ENCODE measurements at regions not wholly inside any gene's neighbourhood (a gene's known extent, or its start where the extent isn't known, plus 50 kb on each side); places are given as distances from the start of the nearest gene placed in this dataset.

DNA sequence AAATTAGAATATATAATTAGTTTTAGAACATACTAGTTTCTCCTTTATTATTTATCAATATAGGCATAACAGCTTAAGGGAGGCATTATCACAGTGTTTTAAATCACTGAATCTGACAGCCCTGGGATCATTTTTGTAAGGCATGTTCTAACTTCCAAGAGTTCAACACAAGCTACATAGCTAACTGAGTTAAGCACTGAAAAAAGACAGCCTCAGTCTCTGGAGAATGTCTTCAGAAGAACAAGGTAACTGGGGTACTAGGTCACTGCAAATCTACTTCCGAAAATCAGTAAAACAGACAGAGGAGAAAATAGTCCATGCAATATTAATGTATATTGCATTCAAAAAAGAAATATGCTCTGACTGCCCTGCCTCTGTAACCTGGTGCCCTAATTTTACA is 502.1 kb downstream of the RFC3 start:
- POLR2A ChIA-PET (ENCODE audit: low non-redundant PET): no interaction called here
- TF ChIP-seq, protein P1, sequence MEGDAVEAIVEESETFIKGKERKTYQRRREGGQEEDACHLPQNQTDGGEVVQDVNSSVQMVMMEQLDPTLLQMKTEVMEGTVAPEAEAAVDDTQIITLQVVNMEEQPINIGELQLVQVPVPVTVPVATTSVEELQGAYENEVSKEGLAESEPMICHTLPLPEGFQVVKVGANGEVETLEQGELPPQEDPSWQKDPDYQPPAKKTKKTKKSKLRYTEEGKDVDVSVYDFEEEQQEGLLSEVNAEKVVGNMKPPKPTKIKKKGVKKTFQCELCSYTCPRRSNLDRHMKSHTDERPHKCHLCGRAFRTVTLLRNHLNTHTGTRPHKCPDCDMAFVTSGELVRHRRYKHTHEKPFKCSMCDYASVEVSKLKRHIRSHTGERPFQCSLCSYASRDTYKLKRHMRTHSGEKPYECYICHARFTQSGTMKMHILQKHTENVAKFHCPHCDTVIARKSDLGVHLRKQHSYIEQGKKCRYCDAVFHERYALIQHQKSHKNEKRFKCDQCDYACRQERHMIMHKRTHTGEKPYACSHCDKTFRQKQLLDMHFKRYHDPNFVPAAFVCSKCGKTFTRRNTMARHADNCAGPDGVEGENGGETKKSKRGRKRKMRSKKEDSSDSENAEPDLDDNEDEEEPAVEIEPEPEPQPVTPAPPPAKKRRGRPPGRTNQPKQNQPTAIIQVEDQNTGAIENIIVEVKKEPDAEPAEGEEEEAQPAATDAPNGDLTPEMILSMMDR (conservative IDR thresholded peaks at IDR 0.05; ENCODE audit: low read depth): no peak
- no peak for DNase-seq (ENCODE audit: low spot score)
- no peak overlapping the region for H3K27ac ChIP-seq
- CTCF ChIA-PET: no interaction called here

DNA sequence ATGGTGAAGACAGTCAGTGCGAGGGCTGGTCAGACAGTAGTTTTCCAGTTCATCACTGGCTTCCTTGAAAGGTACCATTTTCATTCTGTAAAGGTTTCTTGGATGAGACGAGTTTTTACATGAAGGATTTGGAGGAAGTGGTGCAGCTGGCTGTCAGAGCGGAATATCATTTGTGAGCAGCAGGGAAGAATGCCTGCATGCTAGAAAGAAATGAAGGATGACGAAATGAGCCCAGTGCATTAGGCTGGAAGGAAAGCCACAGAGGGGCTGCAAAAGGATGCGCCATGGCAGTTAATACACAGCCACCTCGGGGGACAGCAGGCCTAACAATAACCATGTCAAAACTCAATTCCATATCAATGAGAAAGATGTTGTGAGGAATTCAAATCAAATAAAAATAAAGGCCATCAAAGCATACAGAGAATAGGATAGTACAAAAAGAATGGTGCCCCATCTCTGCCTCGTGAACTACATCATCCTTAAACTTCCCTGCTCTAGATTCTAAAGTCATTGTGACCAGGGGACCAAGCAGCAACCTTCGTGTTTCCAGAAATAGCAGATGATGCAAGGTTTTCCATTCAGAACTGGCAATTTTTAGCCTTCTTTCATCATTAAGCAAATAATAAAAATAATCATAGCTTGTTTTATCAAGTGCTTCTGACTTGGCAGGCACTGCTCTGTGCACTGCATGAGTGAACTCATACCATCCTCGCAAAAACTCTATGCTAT is 504.2 kb downstream of the RFC3 start:
- no peak for DNase-seq (ENCODE audit: low spot score)
- CTCF ChIA-PET: no interaction called here

DNA sequence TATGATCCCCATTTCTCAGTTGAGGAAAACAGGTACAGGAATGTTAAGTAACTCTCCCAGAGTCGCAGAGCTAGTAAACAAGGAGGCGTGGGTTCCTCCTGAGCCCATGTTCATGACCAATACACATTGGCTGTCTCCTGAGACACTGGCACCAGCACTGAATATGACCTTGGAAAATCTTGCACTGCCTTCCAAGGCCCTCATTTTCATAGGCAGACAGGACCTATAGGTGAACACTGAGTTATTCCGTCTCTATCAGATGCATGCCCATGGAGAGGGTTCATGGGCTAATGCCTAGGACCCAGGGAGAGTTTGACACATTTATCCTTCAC is 504.8 kb downstream of the RFC3 start:
- no peak overlapping the region for H3K27ac ChIP-seq
- TF ChIP-seq, protein P1 (conservative IDR thresholded peaks at IDR 0.05; ENCODE audit: low read depth): no peak
- CTCF ChIA-PET: interaction anchor here (0.8 kb wide), 1 partner anchor 44 kb away, joined by 5 read pairs; no protein-coding TSS in a partner anchor
- POLR2A ChIA-PET (ENCODE audit: low non-redundant PET): no interaction called here
- DNase-seq (ENCODE audit: low spot score): no peak

More for the DNA sequence above, 504.2 kb downstream of the RFC3 start:
- H3K27ac ChIP-seq: no peak overlapping the region
- TF ChIP-seq, protein P1 (conservative IDR thresholded peaks at IDR 0.05; ENCODE audit: low read depth): no peak
- POLR2A ChIA-PET (ENCODE audit: low non-redundant PET): no interaction called here

DNA sequence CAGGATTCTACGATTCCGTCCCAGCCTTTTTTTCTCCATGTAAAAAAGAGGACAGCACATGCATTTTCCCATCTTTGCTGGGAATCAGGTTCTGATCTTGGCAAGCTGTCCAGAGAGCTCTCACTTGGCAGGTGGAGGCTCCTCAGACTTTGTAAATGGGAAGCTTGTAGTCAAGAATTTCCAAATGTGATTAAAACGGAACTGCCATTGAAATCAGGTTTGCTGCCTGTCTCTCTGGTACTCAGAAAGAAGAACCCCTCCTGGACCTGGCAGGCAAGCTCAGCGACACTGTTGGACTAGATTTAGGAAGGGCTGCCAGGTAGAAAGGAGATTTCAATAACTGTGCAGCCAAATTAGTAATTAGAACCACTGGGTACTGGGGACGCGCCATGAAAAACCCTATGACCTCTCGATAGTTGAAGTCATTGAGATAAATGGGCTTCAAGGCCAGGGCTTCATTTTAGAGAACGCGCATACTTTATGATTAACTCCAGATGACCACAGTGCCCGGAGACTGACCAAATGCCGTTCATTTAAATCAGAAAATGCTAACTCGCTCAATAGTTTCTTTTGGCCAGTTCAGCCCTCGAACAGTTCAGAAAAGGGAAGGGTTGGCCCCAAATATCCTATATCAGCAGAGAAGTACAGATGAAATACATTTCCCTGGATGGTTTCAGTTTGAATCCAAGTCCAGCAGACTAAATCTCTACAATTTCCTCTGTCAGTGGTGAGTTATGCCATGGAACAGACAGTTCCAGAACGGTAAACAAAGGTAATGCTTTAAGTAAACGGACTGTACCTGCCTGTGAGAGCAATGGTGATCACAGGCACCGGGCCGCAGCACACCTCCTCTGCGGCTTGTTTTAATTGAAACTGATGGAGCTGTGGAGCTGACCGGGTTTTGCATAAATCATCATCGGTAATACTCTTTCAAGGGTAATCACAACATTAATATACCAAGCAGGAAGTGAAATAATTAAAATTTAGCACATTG is 517.4 kb downstream of the RFC3 start:
- no peak overlapping the region for H3K27ac ChIP-seq
- DNase-seq (ENCODE audit: low spot score): no peak
- CTCF ChIA-PET: no interaction called here
- TF ChIP-seq, protein P1 (conservative IDR thresholded peaks at IDR 0.05; ENCODE audit: low read depth): no peak
- POLR2A ChIA-PET (ENCODE audit: low non-redundant PET): no interaction called here

DNA sequence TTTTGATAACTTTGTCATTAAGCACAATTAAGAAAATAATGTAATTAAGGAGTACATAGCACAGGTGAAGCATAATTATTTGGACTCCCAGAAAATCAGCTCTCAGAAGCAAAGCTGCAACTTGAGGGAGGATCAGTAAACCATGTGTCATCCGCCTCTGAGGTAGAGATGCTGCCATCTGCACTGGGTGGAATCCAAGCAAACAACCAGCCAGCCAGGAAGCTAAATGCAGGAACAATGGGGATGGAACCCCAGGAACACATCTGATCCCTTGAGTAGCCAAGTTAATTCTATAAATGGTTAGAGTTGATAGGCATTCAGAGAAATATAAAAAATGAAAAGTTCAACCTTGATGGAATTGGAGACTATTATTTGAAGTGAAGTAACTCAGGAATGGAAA is 520.2 kb downstream of the RFC3 start:
- TF ChIP-seq, protein P1 (conservative IDR thresholded peaks at IDR 0.05; ENCODE audit: low read depth): no peak
- no peak overlapping the region for H3K27ac ChIP-seq
- DNase-seq (ENCODE audit: low spot score): no peak
- POLR2A ChIA-PET (ENCODE audit: low non-redundant PET): no interaction called here
- CTCF ChIA-PET: no interaction called here

DNA sequence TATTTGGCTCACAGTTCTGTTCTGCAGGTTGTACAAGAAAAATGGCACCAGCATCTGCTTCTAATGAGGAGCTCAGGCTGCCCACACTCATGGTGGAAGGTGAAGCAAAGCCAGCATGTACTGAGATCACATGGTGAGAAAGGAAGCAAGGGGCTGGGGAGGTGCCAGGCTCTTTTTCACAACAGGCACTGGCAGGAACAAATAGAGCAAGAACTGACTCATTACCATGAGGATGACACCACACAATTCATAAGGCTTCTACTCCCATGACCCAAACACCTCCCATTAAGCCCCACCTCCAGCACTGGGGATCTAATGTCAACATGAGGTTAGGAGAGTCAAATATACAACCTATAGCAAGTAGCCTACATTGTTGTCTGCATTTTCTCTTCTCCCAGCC is 522.6 kb downstream of the RFC3 start:
- peak; percentile 14 for DNase-seq (ENCODE audit: low spot score)

More for the DNA sequence above, 522.6 kb downstream of the RFC3 start:
- TF ChIP-seq, protein P1 (conservative IDR thresholded peaks at IDR 0.05; ENCODE audit: low read depth): no peak
- H3K27ac ChIP-seq: no peak overlapping the region
- CTCF ChIA-PET: interaction anchor here (0.9 kb wide), 1 partner anchor 234 kb away, joined by 3 read pairs; no protein-coding TSS in a partner anchor
- POLR2A ChIA-PET (ENCODE audit: low non-redundant PET): no interaction called here

Data from RWPE1 (cell line).